GM19455 (cell line): ENCODE measurements at regions not wholly inside any gene's neighbourhood (a gene's known extent, or its start where the extent isn't known, plus 50 kb on each side); places are given as distances from the start of the nearest gene placed in this dataset.

ENCODE experiments used
- ATAC-seq: cut with Tn5 transposase; IDR thresholded peaks from one replicate; pipeline ENCODE4 v1.9.1; 2021; ENCODE audit not compliant: unreplicated experiment

DNA sequence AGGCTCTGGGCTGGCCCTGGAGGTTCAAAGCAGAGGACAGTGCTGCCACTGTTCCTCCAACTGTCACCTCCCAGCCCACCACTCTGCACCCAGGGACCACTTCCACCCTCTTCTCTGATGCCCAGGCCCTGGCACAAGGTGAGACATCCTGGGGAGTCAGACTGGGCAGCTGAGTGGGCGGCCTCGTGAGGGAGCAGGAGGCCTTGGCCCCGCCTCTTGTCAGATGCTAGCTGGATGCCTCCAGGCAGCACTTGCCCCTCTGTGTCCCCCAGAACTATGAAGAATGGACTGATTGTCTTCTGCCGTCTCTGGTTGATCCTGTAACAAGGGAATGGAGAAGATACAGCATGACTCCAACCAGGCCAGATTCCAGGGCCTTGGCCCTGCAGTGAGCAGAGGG is 191.0 kb upstream of the LINGO1 start:
- ATAC-seq: no peak

DNA sequence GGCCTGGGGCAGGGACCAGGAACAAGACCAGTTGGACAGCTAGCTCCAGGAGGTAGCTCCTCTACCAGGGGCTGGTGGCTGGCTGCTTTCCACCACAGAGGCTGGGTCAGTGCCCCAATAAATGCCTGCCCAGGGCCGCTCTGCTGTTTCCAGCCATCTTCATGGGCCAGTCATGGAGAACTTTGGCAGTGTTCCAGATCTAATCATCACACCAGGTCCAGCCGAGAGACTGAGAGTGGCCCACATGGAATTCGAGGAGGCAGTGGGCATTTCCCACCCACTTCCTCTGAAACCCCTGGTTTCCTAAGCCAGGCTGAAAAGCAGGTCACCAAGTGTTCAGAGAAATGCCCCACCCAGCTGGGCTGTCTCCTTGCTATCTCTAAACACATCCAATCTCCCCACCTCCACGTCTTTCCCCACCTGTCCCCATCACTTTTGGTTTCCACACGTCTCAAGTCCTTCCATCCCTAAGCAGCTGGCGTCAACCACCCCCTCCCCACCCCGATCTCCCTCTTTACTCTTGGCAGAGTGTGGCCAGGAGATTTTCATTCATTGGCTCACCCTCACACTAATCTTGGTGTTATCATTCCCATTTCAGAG is 190.0 kb upstream of the LINGO1 start:
- ATAC-seq: no peak

DNA sequence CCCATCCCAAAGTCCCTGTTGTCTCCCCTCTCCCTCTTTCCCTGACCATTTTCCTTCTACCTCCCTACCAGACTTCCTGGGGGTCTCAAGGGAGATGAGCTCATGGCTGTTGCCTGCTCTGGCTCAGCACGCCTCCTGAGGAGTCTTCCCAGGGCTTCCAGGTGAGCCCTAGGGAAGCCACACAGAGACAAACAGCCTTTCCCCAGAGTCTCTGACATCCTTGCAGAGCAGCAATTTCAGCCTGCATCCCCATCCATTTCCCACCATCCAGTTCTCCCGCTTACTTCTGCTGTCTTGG is 189.2 kb upstream of the LINGO1 start:
- no peak for ATAC-seq

DNA sequence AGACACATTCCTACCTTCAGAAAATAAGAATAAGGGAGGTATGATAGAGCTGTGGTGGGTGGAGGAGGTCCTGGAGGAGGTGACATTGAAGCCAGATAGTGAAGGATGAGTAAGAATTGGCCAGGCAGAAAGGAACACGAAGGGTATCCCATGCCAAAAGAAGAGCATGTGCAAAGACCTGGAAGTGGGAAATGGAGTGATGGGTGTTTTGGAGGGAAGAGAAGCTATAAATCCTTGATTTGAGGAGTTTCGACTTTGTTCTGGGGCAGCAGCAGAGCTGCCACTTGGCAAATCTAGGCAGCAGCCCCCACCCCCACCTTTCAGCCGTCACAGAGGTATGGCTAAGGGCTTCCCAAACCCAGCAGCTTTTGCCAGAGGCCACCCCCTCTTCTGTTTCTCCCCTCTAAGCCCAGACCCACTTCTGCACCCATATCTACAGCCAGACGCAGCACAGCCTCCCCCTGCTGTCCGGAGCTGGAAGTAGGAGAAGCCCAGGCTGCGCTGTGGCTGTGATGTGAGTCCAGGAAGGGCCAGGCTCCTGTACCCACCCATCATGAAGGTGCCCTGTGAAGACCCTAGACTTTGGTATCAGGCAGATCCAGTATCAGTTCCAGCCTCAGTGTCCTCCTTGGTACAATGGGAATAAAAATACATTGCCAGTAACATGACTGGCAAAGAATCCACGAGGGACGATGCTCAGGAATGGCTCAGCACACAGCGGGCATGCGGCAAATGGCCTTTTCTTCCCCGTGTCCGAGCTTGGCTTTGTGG is 188.7 kb upstream of the LINGO1 start:
- ATAC-seq: no peak

DNA sequence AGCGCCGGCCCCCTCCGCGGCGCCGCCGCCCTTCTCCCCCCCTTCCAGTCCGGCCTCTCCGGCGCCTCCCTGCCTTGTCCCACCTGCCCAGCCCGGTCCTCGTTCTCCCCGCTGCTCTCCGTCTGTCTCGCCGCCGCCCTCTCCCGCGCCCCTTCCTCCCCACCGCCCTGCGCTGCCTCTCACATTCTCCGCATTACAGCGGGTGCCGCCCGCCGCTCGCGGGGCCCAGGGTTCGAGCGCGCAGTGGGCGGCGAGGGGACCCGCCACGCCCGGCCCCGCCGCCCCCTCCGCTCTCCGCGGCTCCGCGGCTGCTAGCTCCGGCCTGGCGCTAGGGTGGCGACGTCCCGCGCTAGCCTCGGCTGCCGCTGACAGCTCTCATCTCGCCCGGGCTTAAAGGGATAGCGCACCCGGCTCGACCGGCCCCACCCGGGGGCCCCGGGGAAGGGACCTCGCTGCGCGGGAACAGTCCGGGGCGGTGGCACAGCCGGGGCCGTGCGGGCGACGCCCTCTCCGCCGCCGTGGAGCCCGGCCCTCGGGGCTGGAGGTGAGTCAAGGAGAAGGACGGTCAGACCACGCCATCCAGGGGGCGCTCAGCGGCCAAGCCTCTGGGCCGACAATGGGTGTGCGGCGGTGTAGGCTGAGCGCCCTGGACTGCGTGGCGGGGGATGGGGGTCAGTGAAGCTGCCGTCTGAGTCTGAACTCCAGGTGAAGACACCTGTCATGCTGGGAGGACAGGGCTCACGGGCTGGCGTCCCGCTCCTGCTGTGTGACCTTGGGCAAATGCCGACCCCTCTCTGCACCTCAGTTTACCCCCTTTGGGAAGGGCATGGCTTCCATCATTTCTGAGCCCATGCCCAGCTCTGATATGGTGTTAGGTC is 187.4 kb upstream of the LINGO1 start:
- no peak for ATAC-seq

DNA sequence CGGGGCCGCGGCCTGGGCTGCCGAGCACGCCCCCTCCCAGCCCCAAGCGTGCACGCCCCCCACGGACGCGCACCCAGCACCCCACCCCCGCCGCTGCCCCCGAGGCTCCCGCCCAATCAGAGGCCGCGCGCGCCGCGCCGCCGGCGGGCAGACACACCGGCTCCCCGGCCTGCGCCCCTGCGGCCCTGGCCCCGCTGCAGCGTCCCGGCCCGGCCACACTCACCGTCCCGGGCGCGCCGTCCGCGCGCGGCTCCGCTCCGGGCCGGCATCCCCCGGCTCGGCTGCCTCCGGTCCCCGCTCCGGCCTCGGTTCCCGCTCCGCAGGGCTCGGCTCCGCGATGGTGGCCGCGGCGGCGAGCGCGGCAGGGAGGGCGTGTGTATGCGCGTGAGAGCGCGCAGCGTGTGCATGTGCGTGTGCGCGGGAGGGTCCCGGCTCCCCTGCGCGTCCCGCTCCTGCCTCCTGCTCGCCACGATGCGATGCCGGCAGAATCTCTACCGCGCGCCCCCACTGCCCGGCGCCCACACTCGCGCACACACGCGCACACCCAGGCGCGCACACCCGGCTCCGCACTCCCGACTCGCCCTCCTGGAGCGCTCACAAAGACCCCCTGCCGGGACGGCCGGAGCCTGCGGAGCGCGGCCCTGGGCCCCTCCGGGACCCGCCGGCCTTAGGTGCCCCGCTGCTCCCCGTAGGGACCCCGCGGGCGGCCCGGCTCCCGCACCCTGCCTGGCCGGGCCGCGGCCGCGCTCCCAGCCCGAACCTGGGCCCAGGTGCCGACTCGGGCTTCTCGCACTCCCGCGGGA is 186.5 kb upstream of the LINGO1 start:
- no peak for ATAC-seq

DNA sequence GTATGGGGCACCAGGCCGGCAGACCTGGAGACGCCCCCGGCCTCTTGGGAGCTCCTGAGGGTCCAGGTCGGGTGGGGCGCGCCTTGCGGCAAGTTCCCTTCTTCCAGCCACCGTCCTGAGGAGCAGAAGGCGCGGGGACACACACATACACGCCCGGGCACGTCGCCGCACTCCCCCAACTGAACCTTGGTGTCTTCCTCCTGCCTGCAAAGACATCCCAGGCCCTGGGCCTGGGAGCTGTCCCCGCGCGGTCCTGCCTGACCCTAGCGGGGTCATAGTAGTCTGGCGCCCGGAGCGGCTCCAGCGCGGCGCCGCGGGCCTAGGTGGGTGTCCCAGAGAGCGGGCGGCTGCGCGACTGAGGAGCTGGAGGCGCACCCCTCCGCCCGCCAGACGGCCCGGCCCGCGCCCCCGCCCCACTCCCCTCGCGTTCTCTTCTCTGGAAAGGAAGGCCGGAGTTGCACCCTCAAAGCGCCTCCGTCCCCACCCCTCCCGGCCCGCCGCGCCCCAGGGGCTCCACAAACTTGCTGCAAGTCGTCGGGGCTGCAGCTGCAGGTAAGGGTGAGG is 185.9 kb upstream of the LINGO1 start:
- no peak for ATAC-seq

DNA sequence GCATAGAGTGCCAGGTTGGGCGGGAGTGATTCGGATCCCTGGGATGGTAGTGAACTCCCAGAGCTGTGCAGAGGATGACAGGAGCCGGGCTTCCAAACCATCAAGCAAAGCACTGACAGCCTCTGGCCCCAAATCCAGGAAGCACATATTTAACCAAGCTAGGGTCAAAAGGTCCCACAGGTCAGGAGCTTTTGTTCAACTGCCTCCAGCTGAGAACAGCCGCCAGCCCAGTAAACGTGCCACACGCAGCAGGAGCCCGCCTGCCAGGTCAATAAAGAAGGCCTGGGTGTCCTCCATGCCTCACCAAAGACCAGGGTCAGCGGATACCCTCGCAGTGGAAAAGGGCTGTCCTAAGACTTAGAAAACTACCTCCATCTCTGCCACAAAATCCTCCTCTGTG is 184.7 kb upstream of the LINGO1 start:
- no peak for ATAC-seq

DNA sequence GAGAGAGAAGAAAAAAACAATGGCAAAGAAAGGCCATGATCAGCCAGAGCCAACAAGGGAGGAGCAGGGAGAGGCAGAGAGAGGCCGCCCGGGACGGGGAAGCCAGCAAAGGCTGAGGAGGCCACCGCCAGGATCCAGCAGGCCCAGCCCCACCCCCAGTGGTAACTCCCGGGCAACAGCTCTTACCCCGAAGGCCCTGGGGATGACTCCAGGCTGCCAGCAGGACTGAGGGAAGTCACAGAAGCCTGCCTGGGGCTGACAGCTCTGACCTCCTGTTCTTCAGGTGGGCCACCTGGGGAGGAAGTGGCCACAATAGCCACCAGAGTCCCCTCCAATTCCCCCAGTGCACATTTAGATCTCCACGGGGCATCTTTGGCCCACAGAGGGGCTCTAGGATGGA is 184.3 kb upstream of the LINGO1 start:
- ATAC-seq: no peak

DNA sequence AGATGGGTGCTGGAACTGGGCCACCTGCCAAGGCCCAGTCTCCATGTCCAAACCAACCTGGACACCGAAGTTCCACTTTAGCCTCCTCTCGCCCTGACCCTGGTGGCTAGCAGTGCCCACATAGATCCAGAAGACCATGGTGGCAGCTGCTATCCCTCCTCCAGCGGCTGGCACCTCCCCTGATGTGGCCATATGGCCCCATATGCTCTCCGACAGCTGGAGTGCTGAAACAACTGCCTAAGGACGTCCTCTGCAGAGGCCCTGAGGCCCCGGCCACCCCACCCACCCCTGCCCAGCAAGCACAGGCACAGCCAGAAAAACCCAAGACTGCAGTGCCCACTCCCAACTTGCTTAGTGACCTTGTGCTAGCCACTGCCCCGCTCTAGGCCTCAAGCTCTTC is 182.3 kb upstream of the LINGO1 start:
- ATAC-seq: no peak

DNA sequence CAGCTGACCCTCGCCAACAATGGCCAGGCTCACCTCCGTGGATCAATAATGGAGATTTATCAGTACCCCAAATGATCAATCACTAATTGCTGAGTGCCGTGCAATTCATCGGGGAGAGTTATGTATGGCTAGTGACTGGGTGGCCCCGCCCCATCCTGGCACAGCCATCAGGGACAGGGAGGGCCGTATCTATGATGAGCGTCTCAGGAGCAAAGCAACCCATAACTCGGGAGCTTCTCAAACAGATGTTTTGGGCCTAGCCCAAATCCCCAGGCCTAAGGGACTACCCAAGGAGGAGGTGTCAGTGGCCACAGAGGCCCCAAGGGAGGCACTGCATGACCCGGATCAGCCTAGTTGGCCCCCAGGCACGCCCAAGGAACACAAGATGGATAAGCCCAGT is 180.0 kb upstream of the LINGO1 start:
- ATAC-seq: no peak

DNA sequence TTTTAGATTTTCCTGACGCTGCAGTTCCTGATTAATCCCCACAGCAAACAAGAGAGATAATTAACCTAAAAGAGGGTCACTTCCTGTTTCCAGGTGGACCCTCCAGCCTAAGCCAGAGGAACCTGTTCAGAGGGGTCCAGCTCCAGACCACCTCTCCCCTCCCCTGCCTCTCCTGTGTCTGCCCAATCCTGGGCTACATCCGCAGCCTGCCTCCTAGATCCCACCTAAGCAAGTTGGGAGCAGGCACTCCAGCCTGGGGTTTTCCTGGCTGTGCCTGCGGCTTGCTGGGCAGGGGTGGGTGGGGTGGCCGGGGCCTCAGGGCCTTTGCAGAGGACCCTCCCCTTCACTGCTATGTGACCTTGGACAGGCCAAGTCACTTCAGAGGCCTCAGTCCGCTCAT is 178.6 kb upstream of the LINGO1 start:
- no peak for ATAC-seq

DNA sequence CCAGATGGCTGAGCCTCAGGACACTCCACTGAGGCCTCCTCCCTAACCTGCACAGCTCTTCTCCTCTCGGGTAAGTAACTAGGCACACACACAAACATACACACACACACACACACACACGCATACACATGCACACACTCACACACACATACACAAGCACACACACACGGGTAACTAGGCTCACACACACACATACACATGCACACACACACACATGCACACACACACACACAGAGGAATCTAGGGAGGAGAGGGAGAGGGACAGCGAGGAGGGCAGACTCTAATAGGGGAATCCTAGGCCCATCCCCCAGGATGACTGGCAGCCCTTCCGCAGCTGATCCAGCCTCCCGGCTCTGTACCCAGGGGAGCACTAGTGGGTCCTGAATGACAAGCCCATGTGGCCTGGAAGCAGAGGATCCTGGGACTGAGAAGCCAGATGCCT is 177.4 kb upstream of the LINGO1 start:
- ATAC-seq: no peak

DNA sequence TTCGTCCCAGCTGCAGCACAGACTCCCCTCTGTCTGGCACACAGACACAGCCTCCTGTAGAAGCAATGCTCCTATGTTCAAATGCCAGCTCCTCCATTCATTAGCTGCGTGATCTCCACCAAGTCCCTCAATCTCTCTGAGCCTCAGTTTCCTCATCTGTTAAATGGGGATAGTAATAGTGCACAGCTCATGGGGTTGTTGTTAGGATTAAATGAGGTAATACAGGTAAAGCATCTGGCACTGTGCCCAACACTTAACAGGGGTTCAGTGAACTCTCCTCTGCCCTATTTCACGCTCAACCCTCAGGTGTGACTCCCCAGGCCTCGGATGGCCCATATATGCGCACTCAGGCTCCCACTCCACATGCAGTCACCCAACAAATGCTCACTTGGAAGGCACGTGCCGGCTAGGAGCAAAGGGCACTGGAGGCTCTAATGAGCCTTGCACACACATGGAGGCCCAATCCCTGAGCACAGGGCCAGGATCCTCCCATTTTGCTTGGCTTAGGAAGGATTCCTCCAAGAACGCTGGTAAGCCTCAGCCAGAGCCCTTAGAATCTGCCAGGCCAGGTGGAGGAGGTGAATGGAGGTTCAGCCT is 176.0 kb upstream of the LINGO1 start:
- no peak for ATAC-seq

DNA sequence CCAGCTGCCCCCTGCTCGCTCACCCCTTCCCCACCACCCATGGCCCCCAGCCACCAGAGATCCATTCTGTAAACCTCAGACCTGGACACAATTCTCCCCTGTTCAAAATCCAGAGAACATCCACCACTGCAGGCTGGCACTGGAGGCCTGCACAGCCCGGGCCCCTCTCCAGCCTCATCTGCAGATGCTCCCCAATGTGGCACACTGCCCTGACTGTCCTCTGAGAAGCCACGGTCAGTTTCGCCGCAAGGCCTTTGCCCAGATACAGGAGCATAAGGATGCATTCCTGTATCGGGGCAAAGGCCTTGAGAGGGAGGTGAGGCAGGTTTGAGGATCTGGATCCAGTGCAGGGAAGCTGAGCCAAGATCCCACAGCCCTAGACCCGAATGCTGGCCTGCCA is 175.4 kb upstream of the LINGO1 start:
- ATAC-seq: no peak

DNA sequence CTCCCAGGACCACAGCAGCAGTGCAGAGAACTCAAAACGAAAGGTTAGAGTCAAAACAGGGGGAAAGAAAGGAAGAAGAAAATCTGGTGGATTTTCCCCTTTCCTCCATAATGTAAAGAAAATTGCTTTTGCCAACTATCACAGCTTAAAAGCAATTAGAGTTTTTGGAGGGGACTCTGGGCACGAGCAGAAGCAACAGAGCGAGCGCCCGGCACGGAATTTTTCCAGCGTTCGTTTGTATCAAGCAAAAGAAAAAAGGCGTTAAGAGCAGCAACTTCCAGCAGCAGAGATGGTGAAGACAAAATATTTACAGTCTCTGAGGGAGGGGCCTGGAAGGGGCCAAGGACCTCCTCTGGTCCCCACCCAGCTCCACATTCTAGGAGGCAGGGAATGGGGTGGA is 174.9 kb upstream of the LINGO1 start:
- ATAC-seq: no peak

DNA sequence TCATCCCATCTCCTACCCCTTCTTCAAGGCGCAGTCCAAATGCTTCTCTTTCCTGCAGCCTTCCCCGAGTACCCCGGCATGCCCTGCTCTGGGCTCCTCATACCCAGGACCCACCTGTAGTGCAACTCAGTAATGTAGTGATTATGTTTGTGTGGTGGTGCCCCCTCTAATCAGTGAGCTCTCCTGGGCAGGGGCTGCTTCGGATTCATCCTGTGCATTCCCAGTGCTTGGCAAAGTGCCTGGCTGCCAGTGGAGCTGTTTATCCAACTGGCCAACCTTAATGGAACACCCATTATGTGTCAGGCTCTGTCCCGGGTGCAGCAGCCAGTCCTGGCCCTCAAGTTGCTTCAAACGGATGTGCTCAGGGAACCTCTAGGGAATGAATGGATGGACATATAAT is 174.4 kb upstream of the LINGO1 start:
- no peak for ATAC-seq

DNA sequence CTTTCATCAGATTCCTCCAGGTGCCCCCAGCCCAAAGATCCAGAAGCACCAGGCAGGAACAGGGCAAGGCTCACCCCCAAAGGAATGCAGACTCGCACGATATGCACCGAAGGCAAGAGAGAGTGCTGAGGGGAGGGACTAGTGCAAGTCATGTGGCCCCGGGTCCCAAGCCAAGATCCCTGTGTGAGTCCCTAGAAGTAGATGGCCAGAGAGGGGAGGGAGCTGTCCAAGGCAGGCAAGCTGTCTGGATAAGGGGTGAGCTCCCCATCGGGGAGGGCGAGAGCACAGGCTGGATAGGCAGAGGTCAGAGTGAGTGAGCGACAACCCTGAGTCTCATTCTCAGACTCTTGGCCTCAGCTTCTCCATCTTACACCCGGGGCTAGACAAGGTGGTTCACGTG is 171.5 kb upstream of the LINGO1 start:
- ATAC-seq: no peak

DNA sequence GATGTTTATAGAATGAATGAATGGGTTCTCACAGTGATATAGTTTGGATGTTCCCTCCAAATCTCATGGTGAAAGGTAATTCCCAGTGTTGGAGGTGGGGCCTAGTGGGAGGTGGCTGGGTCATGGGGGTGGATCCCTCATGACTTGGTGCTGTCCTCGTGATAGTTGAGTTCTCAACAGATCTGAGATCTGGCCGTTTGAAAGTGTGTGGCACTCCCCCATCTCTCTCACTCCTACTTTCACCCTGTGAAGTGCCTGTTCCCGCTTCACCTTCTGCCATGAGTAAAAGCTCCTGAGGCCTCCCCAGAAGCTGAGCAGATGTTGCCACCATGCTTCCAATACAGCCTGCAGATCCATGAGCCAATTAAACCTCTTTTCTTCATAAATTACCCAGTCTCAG is 170.8 kb upstream of the LINGO1 start:
- no peak for ATAC-seq

DNA sequence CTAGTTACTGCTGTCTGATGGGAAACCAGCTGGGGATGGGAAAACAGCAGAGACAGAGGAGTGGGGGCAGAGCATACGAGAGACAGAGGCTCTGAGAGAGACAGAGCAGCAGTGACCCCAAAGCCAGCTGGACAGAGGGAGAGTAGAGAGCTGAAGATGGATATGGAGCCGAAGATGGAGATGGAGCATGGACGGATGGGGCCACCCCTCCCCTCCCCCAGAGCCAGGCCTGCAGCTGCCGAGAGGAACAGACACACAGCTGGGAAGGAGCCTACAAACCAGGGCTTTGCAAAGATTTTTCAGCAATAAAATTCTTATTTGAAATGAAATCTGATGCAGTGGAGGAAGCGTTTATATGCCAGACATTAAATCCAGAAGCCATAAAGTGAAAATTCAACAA is 167.6 kb upstream of the LINGO1 start:
- ATAC-seq: no peak

DNA sequence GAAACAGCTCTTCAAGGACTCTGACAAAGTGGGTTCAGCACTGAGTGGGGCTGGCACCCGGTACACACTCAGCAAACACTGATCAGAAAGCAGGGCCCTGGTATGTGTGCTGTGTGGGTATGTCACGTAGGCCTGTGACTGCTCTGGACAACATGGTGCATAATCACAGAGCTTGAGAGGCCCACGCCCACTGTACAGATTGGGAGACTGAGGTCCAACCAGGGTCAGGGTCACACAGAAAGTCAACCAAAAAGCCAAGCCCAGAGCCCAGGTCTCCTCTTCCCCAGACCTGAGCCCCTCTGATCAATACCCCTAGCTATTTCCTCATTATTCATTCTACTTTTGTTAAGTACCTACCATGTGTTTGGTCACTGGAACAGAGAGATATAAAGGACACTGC is 166.1 kb upstream of the LINGO1 start:
- no peak for ATAC-seq
